Fibroblast of upper back skin (primary cell): ENCODE measurements at regions not wholly inside any gene's neighbourhood (a gene's known extent, or its start where the extent isn't known, plus 50 kb on each side); places are given as distances from the start of the nearest gene placed in this dataset.

Experiments
- DNase-seq: peaks from one replicate; pipeline ENCODE4 v3.0.0-alpha.2; 2013

DNA sequence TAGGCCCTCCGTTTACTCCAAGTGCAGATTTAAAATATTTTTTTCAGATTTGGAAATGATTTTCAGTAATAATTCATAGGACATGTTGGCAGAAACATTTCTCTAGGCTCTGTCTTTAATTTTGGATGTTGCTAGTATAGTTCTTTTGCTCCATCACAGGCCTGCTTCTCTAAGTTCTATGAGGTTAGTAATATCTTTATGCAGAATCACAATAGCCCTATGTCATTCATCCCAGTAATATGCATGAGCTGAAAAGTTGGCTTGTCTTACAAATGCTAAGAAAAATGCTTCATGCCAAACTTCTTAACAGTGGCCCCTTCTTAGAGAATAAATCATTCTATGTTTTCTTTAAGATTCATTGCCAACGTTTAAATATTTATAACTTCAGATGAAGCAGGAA, 148.3 kb upstream of the TLL1 start:
- DNase-seq, result peak; percentile 61

DNA sequence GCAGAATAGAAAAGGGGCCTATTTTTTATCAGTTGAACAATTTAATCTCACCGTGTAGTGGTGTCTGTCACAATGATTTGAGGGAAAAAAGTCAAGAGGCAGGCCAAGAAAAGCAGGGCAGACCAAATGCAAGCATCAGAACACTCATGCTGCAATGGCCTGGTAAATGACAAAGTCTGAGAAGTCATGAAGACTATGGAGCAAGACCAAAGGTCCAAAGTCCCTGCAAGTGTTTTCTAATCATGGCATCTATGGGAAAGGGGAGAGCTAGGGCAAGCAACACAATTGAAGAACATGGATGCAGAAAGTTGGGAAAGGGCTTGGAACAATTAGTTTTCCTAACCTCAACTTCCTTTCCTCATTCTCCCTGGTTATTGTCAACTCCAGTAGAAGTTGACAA, 147.7 kb upstream of the TLL1 start:
- no peak for DNase-seq

DNA sequence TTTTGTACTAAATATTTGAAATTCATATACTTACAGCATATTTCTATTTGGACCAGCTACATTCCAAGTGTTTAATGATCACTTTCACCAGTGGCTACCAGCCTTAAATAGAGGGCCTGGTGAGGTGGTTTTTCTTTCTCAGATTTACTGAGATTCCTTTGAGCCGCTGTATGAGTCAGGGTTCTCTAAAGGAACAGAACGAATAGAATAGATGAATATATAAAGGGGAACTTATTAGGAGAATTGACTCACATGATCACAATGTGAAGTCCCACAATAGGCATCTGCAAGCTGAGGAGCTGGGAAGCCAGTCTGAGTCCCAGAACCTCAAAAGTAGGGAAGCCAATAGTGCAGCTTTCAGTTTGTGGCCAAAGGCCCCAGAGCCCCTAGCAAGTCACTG, 146.2 kb upstream of the TLL1 start:
- peak; percentile 29 for DNase-seq

DNA sequence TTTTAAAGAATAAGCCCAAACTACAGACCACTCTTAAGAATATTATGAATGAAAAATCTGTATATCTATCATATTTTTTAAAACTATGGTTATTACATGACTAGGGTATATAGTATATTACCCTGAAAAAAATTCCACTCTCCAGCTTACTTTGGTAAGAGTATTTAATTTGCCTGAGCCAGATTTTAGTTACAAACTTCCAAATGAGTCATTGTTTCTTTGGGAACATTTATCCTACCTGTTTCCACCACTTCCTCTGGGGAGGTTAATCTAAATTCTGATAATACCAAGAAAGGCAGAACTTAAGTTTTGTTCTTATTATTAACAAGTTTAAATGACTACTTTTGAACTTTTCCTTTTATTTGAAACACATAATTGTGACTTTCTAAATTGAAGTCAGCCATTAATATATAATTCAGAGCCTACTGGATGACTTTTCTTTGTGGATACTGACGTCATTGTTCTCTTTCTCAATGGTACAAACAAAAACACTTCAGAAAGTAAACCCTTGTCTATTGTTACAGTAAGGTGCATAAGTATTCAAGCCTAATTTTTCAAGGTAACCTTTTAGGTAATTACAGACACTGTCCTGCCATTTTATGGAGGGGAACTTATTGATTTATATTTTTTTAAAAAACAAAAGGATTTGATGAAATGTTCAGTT, 135.6 kb upstream of the TLL1 start:
- no peak for DNase-seq

DNA sequence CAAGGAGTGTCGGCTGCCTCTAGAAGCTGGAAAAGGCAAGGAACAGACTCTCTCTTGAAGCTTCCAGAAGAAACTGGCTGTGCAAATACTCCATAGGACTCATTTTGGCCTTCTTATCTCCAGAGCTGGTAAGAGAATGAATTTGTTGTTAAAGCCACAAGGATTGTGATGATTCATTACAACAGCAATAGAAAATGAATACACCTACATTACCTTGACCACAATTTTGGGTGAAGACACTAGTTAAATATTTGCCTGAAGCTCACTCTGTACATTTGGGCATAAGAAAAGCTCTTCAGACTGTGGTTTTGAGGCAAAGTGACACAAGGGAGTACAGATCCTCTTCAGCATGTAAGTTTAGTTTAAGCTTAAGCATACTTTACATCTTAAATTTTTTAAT, 134.5 kb upstream of the TLL1 start:
- no peak for DNase-seq

DNA sequence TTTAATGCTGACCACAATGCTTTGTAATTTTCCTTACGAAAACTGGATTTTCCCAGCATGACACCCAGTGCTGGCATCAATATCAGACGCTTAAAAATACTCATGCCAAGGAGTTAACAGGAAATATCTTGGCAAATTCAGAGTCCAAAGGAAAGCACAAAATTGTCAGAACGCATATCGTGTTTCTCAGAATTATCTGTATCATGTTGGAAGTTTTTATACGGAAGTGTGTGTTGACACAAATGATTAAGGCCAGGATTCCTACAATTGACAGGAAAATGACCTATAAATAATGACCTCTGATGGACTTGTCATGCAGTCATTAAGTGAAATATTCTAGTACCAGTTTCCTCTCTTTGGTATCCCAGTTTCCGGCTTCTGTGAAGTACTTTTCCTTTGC, 132.1 kb upstream of the TLL1 start:
- DNase-seq, result no peak

DNA sequence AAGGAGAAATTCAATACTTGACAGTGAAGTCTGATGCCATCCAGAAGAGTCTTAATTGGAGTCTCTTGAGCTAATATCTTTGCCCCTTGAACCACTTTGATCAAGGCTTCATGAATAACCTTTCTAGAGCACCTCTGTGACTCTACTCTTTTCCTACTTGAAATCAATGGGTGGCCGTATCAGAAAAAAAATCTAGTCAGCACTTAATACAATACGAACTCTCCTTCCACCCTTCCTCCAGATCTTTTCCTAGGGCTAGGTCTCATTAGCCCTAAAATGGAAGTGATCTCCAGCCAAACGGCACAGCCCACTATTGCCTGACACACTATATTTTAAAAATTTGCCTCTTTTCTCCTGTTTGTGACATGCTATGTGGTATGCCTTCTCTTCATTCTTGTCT, 129.6 kb upstream of the TLL1 start:
- DNase-seq, result no peak

DNA sequence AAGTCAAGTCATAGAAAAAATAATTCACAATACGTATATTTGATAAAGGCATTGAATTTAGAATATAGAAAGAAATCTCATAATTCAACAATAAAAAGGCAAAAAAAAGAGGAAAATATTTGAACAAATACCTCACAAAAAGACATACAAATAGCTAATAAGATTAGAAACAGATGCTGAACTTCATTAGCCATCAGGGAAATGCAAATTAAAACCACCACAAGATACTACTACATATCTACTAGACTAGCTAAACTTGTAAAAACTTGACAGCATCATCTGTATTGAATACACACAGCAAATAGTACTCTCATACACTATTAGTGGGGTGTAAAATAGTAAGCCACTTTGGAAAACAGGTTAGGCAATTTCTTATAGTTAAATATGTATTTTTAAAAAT, 128.7 kb upstream of the TLL1 start:
- DNase-seq, result no peak

DNA sequence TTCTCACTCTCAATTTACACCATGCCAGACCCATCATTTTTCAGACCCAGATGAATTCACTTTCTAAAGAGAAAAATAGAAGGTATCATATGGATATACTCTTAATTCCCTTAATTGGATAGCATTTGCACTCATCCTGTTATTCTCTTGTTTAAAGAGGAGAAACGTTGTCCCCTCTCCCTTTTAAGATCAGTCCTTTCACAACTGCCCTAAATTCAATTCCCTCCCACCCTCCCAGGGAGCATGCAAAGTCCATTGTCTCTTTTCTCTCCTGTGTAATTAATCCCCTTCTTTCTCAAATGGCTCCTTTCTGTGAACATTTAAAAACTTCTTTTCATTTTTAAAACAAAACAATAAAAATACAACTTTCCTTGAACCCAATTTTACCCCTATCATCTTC, 124.7 kb upstream of the TLL1 start:
- no peak for DNase-seq

DNA sequence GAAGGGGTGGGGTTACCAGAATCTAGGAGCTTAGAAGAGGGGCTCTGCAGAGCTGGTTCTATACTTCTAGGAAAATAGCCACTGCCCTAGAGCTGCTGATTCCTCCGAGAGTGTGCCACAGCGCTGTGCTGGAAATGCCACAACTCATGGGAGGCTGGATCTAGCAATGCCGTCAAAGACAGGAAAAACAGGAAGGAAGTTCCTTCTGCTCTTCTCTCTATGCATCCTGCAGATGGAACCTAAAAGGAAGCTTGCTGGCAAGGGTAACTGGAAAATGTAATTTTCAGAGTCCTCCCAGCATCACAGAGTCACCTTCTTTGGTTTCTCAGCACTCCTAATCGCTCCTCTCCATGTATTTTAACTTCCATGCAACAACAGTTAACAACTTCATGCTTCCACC, 121.2 kb upstream of the TLL1 start:
- DNase-seq, result no peak

DNA sequence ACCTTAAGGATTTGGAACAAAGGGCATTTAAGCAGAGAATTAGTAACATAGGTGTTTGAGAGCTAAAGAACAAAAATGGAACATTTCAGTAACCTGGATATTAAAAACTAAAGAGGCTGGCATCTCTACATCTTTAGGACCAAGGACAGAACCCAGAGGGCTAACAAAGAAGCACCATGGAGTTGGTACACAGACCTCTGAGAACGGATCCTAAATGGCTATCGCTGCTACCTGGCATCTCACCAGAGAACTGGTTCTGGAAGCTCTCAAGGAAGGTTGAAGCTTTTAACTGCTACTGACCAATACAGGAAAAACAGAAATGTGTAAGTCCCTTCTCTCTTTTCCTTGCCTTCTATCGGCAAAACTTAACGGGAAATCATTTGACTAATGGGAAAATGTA, 118.4 kb upstream of the TLL1 start:
- no peak for DNase-seq

DNA sequence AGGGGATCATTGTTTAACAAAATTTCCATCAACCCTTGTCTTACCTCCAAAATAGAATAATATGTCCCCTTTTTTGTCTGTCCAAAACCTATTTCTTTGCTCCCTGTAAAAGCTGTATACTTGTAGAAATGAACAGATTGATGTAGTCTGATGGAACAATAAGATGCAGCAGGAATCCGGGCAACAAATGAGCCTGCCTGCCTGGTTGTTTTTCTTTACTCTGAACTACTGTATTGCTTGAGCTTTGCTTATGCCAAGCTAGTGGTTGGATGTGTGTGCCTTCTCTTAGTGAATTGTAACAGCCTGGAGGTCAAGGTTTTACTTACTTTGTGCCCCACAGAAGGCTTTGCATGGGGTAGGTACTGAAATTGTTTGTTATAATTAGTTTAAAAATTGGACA, 116.2 kb upstream of the TLL1 start:
- DNase-seq, result no peak

DNA sequence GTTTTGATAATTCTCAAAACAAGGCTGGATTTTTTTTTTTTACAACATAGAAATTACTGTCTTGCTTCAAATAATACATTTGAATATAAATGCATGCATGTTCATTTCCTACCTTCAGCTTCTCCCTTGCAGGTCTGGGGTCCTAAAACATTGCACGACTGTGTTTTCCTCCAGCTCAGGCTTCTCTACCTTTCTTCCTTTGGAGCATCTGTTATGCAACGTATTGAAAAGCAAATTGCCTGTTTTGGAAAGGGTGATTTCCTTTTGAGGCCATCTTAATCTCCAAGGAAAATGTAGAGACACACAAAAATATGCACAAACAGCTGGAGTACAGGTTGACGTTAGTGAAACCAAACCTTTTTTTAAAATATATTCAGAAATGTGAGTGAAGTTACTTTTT, 115.6 kb upstream of the TLL1 start:
- DNase-seq, result no peak

DNA sequence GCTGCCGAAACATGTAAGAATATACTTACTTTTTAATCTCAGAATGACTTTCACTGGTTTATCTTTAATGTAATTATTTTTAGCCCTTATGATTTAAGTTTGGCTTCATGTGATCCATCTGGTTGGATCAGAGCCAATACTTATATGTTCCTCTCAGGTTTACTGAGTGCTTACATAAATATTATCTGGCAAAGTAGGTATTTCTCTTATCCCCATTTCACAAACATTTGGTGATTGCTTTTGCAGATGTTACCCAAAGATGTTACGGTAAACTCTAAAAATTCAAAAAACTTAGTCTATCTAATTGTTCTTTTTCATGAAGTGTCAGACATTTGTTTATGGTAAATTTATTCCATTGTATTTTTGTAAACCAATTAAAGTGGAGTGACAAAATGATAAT, 115.0 kb upstream of the TLL1 start:
- DNase-seq, result no peak

DNA sequence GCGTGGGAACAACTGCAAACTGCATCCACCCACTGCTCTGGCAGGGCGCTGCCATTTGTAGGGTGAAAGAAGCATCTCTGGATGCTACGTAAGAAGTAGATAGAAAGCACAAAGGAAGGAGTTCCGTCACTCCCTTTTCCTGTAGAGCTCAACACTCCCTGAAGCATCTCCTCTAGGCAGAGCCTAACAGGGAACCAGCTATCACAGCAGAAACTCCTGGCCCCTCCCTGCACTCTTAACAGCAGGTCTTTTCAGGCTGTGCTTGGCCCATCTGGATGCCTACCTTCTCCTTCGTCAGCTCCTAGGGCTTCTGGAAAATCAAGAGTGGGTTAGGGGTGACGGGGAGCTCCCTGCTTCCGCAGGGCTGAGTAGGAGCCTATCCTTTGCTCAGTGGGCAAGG, 112.9 kb upstream of the TLL1 start:
- DNase-seq, result no peak

DNA sequence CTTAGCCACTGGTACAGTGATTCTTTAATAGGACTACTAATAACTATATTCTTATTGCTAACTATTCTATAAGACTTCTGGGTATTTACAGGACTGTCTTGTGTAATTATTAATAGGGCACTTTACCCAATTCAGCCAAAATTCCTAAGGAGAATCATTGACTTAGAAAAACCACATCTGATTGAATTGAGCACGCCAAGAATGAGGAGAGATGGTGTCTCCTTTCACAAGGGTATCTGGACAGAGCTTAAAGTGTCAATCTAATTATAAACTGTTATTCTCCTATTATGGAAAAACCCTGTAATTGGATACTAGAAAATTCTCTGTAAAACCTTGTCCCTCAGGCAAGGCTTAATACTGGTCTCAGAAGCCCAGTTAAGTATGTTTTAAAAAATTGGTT, 111.1 kb upstream of the TLL1 start:
- DNase-seq, result no peak

DNA sequence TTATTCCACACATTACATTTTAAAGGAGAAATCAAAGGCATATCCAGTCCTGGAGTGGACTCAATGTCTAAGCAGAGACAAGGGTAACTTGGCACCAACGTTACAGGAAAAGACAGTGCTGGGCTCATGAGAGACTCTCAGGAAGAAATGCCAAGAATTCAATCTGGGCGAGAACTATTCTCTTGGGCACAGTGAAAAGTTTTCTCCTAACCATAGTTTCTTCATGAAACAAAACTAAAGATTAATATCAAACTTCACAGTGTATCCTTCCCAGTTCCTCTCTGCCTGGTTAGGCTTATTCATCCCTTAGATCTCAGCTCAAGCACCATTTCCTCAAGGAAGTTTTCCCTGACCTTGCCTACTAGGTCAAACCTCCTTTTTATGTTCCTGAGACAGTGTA, 109.4 kb upstream of the TLL1 start:
- DNase-seq, result no peak

DNA sequence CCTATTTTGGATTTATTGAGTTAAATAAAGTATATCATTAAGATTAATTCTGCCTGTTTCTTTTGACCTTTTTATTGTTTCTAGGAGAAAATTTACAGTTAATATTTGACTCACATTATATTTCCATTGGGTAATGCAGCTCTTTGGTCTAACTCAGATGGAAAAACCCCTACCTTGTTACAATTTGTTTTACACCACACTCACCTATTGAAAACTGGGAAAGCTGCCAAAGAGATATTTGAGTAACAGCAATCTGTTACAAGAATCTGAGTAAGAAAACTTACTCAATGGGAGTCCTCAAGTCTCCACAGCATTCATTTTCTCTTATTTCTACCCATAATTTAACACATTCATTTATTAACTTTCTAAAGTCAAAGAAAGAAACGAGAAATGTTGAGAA, 108.0 kb upstream of the TLL1 start:
- no peak for DNase-seq

DNA sequence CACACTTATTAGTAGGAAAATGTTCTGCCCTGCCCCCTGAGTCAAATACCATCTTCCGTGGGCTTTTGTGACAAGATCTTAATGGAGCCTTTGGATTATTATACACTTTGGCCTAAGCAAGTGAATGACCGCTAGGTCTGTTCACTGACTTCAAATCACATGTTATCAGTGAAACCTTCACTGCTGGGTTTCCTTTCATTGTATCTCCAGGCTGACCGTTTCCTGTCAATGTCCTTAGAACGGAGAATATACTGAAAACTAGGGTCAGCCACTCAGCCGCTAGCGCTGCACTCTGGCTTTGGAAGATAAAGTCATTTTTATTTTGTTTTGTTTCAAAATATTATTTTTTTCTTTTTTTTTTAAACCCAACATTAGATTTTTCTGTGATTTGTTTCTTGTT, 107.0 kb upstream of the TLL1 start:
- no peak for DNase-seq

DNA sequence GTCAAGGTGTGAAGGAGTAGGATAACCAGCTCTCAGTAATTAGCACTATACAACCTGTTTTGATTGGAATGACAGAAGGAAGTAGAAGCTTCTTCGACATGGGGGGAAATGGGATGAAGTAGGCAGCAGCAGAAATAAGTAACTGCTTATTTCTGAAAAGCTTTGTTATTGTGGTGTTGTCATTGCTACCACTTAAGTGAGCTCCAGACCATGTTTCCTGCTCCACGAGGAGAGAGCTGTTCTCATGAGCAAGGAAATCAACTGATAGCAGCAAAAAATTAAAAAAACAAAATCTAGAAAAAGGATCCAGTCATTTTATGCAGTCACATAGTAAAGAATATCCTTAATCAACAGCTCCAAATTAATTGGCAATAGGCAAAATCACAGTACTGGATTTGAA, 106.1 kb upstream of the TLL1 start:
- DNase-seq, result no peak

DNA sequence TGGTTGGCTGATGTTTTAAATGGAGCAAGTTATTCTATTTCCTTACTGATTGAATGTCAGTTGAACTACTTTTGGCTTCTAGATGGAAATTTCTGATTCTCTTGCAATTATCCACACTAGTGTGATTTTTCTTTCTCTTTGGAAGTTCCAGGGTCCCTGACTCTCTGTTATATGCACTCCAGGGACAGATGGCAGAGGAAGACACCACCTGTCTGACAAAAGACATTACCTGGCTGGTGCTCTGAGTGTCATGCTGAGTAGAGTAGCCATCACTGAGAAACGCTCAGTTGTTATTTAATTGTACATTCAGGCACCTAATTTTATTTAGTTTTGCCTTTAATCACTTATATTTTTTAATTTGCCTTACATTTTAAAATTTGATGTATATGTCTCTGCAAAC, 105.4 kb upstream of the TLL1 start:
- no peak for DNase-seq

DNA sequence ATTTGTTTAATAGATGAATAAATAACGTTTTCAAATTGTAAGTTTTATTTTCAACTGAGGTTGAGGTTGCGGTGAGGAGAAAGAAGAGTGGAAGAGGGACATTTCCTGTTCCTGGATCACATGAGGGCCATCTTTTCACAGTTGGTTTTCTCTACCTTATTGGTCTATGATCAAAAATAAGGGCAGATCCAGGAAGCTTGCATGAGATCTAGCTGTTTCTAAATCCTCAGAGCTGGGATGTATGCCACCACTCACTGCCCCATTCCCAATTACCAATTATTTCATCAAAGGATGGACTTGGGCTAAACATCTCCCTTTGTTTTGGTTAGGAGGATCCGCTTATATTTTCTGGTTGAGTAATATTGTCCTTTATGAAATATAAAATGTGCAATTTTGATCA, 104.8 kb upstream of the TLL1 start:
- no peak for DNase-seq

DNA sequence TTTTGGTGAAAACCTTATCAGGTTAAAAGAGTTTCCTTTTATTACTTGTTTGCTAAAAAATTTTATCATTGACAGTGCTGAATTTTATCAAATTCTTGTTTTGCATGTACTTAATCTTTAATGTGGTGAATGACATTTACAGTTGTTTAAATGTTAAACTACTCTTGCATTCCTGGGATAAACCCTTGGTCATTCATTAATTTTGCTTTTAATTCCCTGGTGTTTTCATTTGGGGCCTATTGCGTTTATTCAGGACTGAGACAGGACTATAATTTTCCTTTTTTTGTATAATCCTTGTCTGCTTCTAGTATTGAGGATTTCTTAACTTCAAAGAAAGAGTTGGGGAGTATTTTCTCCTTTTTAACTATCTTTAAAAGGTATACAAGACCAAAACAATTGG, 98.7 kb upstream of the TLL1 start:
- DNase-seq, result no peak

DNA sequence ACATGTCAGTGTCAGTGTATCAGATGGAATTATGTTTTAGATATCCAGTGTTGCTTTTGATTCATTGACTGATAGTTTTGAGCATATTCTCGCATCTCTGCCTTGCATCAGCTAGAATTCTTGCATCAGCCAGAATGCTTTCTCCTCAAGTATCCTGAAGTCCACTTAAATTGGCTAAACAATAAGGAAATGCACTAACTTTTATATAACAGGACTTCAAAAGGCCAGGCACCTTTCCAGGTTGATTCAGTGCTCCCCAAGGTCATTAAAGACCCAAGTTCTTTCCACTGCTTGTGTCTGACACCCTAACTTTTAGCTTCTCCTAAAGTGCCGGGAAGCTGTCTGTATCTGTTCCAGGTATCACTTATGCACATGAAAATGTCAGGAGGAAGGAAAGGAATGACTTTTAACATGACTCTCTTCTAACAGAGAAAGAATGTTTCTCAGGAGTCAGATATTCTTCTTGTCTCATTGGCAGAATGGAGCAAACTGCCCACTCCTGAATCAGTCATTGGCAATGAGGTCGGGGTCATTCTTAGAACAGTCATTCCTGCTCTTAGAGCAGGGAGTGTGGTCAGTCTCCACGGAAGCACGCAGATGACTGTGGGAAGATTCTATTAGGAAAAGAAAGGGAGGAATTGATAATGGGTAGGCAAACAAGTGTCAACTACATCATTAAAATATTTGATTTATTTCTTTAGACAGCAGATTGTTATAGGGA, 92.9 kb upstream of the TLL1 start:
- DNase-seq, result peak; percentile 24

DNA sequence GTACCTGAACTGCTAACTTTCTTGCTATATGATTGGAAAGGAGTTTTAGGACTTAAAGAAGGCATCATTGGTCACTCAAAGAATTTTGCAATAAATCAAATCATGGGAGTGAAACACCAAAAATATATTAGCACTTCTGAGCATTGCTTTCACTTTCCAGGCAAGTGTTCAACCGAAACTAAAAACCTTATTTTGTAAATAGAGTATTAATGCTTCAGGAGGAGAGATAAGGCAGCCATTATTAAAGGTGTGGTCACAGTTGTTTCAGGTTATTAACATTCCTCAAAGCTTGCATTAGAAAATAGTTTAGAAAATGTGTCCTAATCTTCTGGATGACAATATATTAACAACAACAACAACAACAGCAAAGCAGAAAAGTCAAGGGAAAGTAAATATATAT, 92.3 kb upstream of the TLL1 start:
- DNase-seq, result no peak
